ENCODE measurements at regions not wholly inside any gene's neighbourhood (a gene's known extent, or its start where the extent isn't known, plus 50 kb on each side); places are given as distances from the start of the nearest gene placed in this dataset.

DNA sequence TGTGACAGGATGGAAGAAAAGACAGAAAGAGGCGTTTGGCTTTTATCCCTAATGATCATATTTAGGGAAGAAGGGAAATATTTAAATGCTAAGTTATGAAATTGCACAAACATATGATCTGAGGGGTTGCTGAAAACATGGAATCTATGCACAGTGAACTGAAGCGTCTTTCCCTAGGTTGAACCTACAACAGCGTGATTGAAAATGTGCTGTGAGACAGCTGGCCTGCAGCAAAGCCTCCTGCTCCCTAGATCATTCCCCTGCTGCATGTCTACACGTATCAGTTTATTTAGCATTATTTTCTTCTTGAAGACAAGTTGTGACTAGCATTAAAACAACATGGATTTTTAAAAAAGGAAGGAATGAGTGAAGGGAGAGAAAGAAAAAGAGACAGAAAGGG, 272.5 kb upstream of the TRAM1L1 start:
- no peak overlapping the region for H3K27ac ChIP-seq
- TF ChIP-seq ZFX (IDR thresholded peaks at IDR 0.05; ENCODE audit: borderline replicate concordance): no peak
- TF ChIP-seq, protein P1, sequence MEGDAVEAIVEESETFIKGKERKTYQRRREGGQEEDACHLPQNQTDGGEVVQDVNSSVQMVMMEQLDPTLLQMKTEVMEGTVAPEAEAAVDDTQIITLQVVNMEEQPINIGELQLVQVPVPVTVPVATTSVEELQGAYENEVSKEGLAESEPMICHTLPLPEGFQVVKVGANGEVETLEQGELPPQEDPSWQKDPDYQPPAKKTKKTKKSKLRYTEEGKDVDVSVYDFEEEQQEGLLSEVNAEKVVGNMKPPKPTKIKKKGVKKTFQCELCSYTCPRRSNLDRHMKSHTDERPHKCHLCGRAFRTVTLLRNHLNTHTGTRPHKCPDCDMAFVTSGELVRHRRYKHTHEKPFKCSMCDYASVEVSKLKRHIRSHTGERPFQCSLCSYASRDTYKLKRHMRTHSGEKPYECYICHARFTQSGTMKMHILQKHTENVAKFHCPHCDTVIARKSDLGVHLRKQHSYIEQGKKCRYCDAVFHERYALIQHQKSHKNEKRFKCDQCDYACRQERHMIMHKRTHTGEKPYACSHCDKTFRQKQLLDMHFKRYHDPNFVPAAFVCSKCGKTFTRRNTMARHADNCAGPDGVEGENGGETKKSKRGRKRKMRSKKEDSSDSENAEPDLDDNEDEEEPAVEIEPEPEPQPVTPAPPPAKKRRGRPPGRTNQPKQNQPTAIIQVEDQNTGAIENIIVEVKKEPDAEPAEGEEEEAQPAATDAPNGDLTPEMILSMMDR (IDR thresholded peaks at IDR 0.05): no peak

DNA sequence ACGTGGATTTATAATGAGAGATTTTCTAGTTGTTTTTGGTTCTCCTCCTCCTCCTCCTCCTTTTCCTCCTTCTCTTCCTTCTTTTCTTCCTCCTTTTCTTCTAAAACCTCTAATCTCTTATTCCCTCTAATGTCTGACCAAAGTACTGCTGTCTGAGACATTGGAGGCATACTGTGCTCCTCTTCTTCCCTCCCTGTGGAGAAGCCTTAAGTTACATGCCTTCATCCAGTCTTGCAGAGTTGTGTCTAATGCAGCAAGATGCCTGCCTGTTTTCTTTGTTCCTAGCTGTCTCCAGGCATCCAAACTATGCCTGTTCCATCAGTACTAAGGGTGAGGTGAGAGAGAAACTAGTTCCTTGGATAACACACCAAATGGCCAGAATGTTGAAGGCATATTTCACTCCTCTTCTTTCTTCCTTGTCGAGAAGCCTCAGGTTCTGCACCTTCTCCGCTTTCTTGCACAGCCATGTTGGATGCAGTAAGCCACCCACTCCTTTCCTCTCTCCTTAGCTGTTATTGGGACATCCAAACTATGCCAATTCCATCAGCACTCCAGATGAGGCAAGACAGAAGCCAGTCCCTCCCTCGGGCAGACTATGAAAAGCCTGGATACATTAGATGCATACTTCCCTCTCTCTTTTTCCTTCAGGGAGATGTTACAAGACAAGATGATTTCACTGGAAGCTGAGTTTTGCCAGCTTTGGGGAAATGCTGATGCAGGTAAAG, 285.7 kb upstream of the TRAM1L1 start:
- TF ChIP-seq, protein P1 (IDR thresholded peaks at IDR 0.05): no peak
- TF ChIP-seq ZFX (IDR thresholded peaks at IDR 0.05; ENCODE audit: borderline replicate concordance): no peak

DNA sequence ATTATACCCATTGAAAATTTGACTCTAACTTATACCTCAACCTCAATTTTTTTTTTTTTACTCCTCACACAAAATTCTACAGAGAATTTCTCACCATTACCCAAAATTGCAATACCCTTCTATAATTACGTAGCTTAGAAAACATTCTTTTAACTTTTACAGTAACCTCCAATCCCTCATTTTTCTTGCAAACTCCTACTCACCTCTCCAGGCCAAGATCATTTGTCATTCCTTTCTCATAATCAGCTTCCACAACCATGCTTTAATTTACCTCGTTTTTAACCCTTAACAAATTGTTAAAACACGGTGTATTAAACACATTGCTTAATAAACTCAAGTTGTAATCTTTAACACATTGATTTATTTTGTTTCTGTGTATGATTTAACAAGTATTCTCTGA, 289.7 kb upstream of the TRAM1L1 start:
- no peak overlapping the region for H3K27ac ChIP-seq
- TF ChIP-seq, protein P1 (IDR thresholded peaks at IDR 0.05): no peak
- no peak for TF ChIP-seq ZFX (IDR thresholded peaks at IDR 0.05; ENCODE audit: borderline replicate concordance)

More for the DNA sequence above, 285.7 kb upstream of the TRAM1L1 start:
- H3K27ac ChIP-seq: no peak overlapping the region

DNA sequence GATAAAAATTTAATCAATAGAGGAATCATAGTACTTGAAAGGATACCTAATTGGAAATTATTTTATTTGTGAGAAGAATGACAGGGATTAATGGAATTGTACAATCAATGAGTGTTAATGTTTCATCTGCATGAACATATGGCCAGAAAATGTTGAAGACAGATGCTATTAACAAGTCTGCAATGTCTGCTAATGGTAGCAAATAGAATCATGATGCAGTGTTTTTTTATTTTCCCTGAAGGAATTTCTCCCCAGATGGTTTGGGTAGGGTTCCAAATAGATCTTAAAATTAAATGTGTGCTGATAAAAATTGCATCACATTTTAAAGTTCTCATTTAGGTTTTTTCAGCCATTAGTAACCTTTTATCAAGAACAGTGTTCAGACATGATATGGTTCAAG, 291.3 kb upstream of the TRAM1L1 start:
- TF ChIP-seq, protein P1 (IDR thresholded peaks at IDR 0.05): no peak
- TF ChIP-seq ZFX (IDR thresholded peaks at IDR 0.05; ENCODE audit: borderline replicate concordance): no peak
- no peak overlapping the region for H3K27ac ChIP-seq

DNA sequence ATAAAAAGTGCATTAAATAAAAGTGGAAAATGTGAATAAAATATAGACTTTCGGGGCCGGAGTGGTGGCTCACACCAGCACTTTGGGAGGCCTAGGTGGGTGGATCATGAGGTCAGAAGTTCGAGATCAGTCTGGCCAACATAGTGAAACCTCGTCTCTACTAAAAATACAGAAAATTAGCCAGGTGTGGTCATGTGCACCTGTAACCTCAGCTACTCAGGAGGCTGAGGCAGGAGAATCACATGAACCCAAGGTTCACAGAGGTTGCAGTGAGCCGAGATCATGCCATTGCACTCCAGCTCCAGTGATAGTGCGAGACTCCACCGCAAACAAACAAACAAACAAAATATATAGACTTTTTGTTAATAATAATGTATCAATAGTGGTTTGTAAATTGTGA, 293.6 kb upstream of the TRAM1L1 start:
- TF ChIP-seq, protein P1 (IDR thresholded peaks at IDR 0.05): no peak
- no peak for TF ChIP-seq ZFX (IDR thresholded peaks at IDR 0.05; ENCODE audit: borderline replicate concordance)
- H3K27ac ChIP-seq: no peak overlapping the region

DNA sequence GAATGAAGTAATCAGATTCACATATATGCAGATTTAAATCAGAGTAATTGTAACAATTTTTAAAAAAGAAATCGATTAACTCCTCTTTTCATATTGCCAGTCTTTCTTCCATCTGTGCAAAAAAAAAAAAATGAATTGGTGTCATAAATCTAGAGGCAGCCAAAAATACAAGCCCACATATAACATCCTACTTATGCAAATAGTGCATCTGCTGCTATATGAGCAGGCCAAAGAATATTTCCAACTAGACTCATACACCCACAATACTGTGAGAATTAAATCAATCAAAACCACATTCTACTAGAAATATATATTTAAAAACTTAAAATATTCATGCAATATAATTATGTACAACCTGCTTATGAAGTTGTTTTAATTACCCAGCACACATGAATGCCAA, 298.1 kb upstream of the TRAM1L1 start:
- TF ChIP-seq, protein P1 (IDR thresholded peaks at IDR 0.05): no peak
- no peak for TF ChIP-seq ZFX (IDR thresholded peaks at IDR 0.05; ENCODE audit: borderline replicate concordance)
- no peak overlapping the region for H3K27ac ChIP-seq

DNA sequence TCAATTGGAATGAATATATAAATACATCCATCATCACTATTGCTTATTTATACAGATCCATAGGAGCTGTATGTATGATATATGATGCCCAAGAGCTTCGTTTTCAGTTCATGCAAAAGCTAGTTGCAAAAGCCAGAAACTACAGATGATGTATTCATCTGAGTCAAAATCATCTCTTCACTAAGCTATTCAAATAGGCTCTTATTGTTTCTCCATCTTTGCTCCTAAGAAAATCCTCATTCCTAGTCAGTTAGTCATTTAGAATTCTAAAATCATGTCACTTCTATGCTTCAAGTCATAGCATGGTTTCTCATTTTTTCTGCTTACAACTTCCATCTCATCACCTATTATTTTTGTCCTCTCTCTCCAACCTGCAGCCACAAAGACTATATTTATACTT, 300.1 kb upstream of the TRAM1L1 start:
- H3K27ac ChIP-seq: no peak overlapping the region
- TF ChIP-seq, protein P1 (IDR thresholded peaks at IDR 0.05): no peak
- TF ChIP-seq ZFX (IDR thresholded peaks at IDR 0.05; ENCODE audit: borderline replicate concordance): no peak
